WERI-Rb-1 (cell line): ENCODE measurements at regions not wholly inside any gene's neighbourhood (a gene's known extent, or its start where the extent isn't known, plus 50 kb on each side); places are given as distances from the start of the nearest gene placed in this dataset.
"Not testable (repeated sequence)": the region's sequence is repeated elsewhere in the genome, so short reads cannot be mapped to it uniquely, and the experiment has no call there.

Experiments used
- DNase-seq: peaks from one replicate; pipeline ENCODE4 v3.0.0-alpha.2; 2020
- H3K27ac ChIP-seq: fragments of 250-450 bp; sonication (Bioruptor Pico); 2 replicates; pipeline ENCODE4 v1.5.1; 2020; ENCODE audit warnings: mild to moderate bottlenecking, moderate library complexity
- H3K27me3 ChIP-seq: fragments of 250-450 bp; sonication (Bioruptor Pico); 2 replicates; pipeline ENCODE4 v1.5.1; 2021; ENCODE audit warnings: mild to moderate bottlenecking, low read depth, moderate library complexity; ENCODE audit not compliant: insufficient read depth, severe bottlenecking
- H3K36me3 ChIP-seq: fragments of 250-450 bp; sonication (Bioruptor Pico); 2 replicates; pipeline ENCODE4 v1.5.1; 2020; ENCODE audit warnings: mild to moderate bottlenecking, moderate library complexity
- H3K4me3 ChIP-seq: 2 replicates; pipeline ENCODE4 v1.5.1; 2011; ENCODE audit warnings: low read depth, mild to moderate bottlenecking, control low read depth, low read length
- H3K9me3 ChIP-seq: fragments of 250-450 bp; sonication (Bioruptor Pico); 2 replicates; pipeline ENCODE4 v1.5.1; 2021; ENCODE audit warnings: mild to moderate bottlenecking, moderate library complexity; ENCODE audit not compliant: severe bottlenecking
- TF ChIP-seq, protein P1 (sequence below): IDR thresholded peaks from 2 replicates; pipeline ENCODE4 v1.5.1; 2011; ENCODE audit warnings: low read depth, mild to moderate bottlenecking, control low read depth, inconsistent platforms, low read length

DNA sequence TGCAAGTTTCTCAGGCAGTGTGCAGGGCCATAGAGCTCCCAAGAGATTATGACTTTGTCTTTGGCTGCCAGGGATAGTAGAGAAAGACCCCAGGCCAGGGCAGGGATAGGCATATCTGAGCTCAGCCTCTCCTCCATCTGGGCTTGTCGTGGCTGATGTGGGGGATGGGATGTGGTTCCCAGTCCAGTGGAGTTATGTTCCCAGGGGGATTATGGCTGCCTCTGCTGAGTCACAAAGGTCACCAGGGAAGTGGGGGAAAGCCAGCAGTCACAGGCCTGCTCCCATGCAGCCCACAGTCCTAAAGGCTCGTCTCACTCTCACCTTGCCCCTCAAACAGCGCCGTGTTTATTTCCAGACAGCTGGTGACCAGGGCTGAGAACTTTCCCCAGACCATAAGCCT, 354.9 kb downstream of the SI start:
- TF ChIP-seq, protein P1, sequence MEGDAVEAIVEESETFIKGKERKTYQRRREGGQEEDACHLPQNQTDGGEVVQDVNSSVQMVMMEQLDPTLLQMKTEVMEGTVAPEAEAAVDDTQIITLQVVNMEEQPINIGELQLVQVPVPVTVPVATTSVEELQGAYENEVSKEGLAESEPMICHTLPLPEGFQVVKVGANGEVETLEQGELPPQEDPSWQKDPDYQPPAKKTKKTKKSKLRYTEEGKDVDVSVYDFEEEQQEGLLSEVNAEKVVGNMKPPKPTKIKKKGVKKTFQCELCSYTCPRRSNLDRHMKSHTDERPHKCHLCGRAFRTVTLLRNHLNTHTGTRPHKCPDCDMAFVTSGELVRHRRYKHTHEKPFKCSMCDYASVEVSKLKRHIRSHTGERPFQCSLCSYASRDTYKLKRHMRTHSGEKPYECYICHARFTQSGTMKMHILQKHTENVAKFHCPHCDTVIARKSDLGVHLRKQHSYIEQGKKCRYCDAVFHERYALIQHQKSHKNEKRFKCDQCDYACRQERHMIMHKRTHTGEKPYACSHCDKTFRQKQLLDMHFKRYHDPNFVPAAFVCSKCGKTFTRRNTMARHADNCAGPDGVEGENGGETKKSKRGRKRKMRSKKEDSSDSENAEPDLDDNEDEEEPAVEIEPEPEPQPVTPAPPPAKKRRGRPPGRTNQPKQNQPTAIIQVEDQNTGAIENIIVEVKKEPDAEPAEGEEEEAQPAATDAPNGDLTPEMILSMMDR = no peak

DNA sequence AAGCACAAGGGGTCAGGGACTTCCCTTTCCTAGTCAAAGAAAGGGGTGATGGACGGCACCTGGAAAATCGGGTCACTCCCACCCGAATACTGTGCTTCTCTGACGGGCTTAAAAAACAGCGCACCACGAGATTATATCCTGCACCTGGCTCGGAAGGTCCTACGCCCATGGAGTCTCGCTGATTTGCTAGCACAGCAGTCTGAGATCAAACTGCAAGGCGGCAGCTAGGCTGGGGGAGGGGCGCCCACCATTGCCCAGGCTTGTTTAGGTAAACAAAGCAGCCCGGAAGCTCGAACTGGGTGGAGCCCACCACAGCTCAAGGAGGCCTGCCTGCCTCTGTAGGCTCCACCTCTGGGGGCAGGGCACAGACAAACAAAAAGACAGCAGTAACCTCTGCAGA, 375.5 kb downstream of the SI start:
- H3K9me3 ChIP-seq, H3K27ac ChIP-seq, DNase-seq, H3K27me3 ChIP-seq, H3K36me3 ChIP-seq, H3K4me3 ChIP-seq: not testable (repeated sequence)

More for the DNA sequence above, 354.9 kb downstream of the SI start:
- H3K4me3 ChIP-seq = no peak overlapping the region
- H3K9me3 ChIP-seq = no peaks in the 10 kb centered on the region
- H3K36me3 ChIP-seq = no peaks in the 10 kb centered on the region
- DNase-seq = peak; percentile 65
- H3K27ac ChIP-seq = no peak overlapping the region
- H3K27me3 ChIP-seq = no peaks in the 10 kb centered on the region

DNA sequence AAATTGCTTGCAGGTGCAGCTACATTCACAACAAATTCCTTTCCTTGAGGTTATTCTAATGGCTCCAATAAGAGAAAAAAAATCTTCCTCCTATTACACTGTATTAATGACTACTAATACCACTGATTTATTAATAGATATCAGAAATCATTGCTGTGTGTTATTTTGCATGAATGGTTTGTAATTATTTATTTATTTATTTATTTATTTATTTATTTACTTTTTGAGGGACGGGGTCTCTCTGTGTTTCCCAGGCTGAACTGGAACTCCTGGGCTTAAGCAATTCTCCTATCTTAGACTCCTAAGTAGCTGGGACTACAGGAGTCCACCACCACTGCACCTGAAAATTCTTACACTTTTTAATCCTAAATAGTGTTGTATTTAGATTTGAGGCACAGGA, 390.4 kb downstream of the SI start:
- Histone ChIP-seq H3K27ac (no peak overlapping the region), H3K36me3 (no peaks in the 10 kb centered on the region), H3K4me3 (no peak overlapping the region), H3K27me3 (no peaks in the 10 kb centered on the region), H3K9me3 (no peaks in the 10 kb centered on the region)
- TF ChIP-seq, protein P1 = no peak
- DNase-seq = no peak

DNA sequence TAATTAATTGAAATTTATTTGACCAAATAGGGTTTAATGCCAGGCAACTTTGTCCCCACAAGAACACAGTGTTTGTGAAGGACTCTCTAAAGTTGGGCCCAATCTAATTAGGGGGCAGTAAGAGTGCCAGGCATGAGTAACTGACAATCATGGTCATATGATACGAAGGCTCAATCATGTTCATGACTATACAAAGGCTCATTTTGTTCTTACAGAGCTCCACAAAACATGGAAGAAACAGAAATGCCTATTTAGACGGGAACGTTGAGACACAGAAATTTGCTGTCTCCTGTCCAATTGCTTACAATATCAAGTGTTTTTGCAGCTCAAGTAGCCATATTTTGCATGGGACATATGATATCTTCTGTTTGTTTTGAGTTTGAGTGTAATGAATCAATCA, 391.1 kb downstream of the SI start:
- DNase-seq = no peak
- Histone ChIP-seq H3K27ac (no peak overlapping the region), H3K9me3 (no peaks in the 10 kb centered on the region), H3K27me3 (no peaks in the 10 kb centered on the region), H3K4me3 (no peak overlapping the region), H3K36me3 (no peaks in the 10 kb centered on the region)
- TF ChIP-seq, protein P1 = no peak

DNA sequence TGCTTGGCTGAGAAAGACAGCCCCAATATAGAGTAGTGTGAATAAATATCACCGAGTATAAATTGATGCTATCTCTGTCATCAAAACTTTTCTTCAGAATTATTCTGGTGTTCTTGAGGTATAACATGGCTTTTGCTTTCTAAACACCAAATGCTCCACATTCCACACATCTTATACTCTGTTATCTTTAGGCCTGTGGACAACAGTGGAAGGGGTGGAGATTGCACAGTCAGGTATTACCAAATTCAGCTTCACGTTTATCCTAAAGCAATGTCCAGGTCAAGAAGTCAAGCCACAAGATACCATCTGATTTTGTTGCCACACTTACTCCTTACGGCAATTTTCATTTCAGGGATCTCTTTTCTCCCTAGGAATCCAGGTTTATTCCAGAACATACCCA, 394.8 kb downstream of the SI start:
- H3K27ac ChIP-seq = no peak overlapping the region
- H3K4me3 ChIP-seq = no peak overlapping the region
- DNase-seq = no peak
- no peaks in the 10 kb centered on the region for H3K27me3 ChIP-seq
- TF ChIP-seq, protein P1 = no peak
- no peaks in the 10 kb centered on the region for H3K9me3 ChIP-seq
- no peaks in the 10 kb centered on the region for H3K36me3 ChIP-seq

DNA sequence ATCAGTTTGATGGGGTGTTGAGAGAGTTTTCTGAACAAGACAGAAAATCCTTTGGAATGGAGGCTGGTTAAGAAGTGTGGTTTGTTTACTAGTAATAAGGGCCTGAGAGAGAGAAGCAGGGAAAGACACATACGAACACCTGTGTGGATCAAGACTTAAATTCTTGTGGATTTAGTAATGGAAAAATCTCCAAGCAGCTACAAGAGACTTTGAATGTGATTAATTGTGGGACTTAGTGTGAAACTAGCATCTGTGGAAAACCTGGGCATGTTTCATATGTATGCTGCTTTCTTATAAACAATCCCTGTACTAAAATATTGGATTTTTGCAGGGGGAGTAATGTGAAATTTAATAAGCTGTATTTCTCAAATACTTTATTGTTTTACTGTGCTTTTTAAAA, 399.1 kb downstream of the SI start:
- Histone ChIP-seq H3K27me3 (no peaks in the 10 kb centered on the region), H3K36me3 (no peaks in the 10 kb centered on the region), H3K9me3 (no peaks in the 10 kb centered on the region), H3K27ac (no peak overlapping the region), H3K4me3 (no peak overlapping the region)
- TF ChIP-seq, protein P1 = no peak
- no peak for DNase-seq
